Cardiac septum (tissue), 1 donor: ENCODE measurements at regions not wholly inside any gene's neighbourhood (a gene's known extent, or its start where the extent isn't known, plus 50 kb on each side); places are given as distances from the start of the nearest gene placed in this dataset.

Experiments used
- DNase-seq: peaks from one replicate; pipeline ENCODE4 v3.0.0-alpha.2; 2020; ENCODE audit warnings: low spot score
- intact Hi-C: fragments of 100-400 bp; cut with DNase I; formaldehyde crosslinking; loops from one replicate; pipeline ENCODE4 v1.14.0; 2022
- donor health status: DM: no; HTN: no; CAD: no.

- DNase-seq: no peak
- intact Hi-C loops: no loop called here
These were observed 130.6 kb upstream of the SDK2 start for GRCh38 chr17:73774852-73775251.

- DNase-seq: no peak
- intact Hi-C loops: no loop called here
These were observed 132.3 kb upstream of the SDK2 start for GRCh38 chr17:73776351-73777130.

GRCh38 chr17:73777131-73777449 is 132.8 kb upstream of the SDK2 start:
- intact Hi-C loops: no loop called here
- no peak for DNase-seq

- no peak for DNase-seq
- intact Hi-C loops: no loop called here
These were observed 138.0 kb upstream of the SDK2 start for GRCh38 chr17:73782231-73782630.

GRCh38 chr17:73782641-73783381 is 138.6 kb upstream of the SDK2 start:
- intact Hi-C loops: no loop called here
- no peak for DNase-seq

GRCh38 chr17:73783382-73783766 is 139.1 kb upstream of the SDK2 start:
- no peak for DNase-seq
- intact Hi-C loops: no loop called here

GRCh38 chr17:73783945-73784603 is 139.8 kb upstream of the SDK2 start:
- no peak for DNase-seq
- intact Hi-C loops: no loop called here

GRCh38 chr17:73785496-73785895 is 141.3 kb upstream of the SDK2 start:
- intact Hi-C loops: loop anchor here (5.0 kb wide), 1 partner anchor 128 kb away; no protein-coding TSS in a partner anchor
- DNase-seq: peak; percentile 14

GRCh38 chr17:73785958-73786743 is 141.9 kb upstream of the SDK2 start:
- DNase-seq: peak; percentile 66
- intact Hi-C loops: loop anchor here (5.0 kb wide), 1 partner anchor 129 kb away; no protein-coding TSS in a partner anchor

GRCh38 chr17:73787076-73788059 is 143.1 kb upstream of the SDK2 start:
- DNase-seq: peak; percentile 66
- intact Hi-C loops: loop anchor here (5.0 kb wide), 1 partner anchor 130 kb away; no protein-coding TSS in a partner anchor

- peak; percentile 29 for DNase-seq
- intact Hi-C loops: loop anchor here (5.0 kb wide), 1 partner anchor 131 kb away; no protein-coding TSS in a partner anchor
These were observed 143.9 kb upstream of the SDK2 start for GRCh38 chr17:73788111-73788510.

GRCh38 chr17:73791121-73791520 is 146.9 kb upstream of the SDK2 start:
- DNase-seq: peak; percentile 70
- intact Hi-C loops: no loop called here

GRCh38 chr17:73791631-73792030 is 147.4 kb upstream of the SDK2 start:
- intact Hi-C loops: no loop called here
- DNase-seq: peak; percentile 65

- peak; percentile 26 for DNase-seq
- intact Hi-C loops: no loop called here
These were observed 148.7 kb upstream of the SDK2 start for GRCh38 chr17:73792994-73793393.

GRCh38 chr17:73794336-73794735 is 150.1 kb upstream of the SDK2 start:
- DNase-seq: peak; percentile 51
- intact Hi-C loops: no loop called here

GRCh38 chr17:73795730-73796129 is 151.5 kb upstream of the SDK2 start:
- intact Hi-C loops: no loop called here
- DNase-seq: no peak

GRCh38 chr17:73797594-73798110 is 153.4 kb upstream of the SDK2 start:
- peak; percentile 31 for DNase-seq
- intact Hi-C loops: no loop called here

GRCh38 chr17:73798111-73798748 is 154.0 kb upstream of the SDK2 start:
- peak; percentile 17 for DNase-seq
- intact Hi-C loops: no loop called here
